Right lobe of liver (tissue), 6 donors: ENCODE measurements at regions not wholly inside any gene's neighbourhood (a gene's known extent, or its start where the extent isn't known, plus 50 kb on each side); places are given as distances from the start of the nearest gene placed in this dataset.
"Not testable (repeated sequence)": the region's sequence is repeated elsewhere in the genome, so short reads cannot be mapped to it uniquely, and the experiment has no call there.

ENCODE experiments used
- ATAC-seq, 4 donors: fragments of 200-7000 bp; cut with Tn5 transposase; one replicate each; pipeline ENCODE4 v1.9.1; 2020; ENCODE audit warnings: mild to moderate bottlenecking in 4 of 4, moderate library complexity in 4 of 4
- DNase-seq, 3 donors: peaks; one replicate each; pipeline ENCODE4 v3.0.0-alpha.2; 2020
- H3K27ac ChIP-seq, 3 donors: fragments of 200-600 bp; one replicate each; pipeline ENCODE4 v1.8.0; 2022
- H3K27me3 ChIP-seq, 2 donors: fragments of 200-600 bp; one replicate each; pipeline ENCODE4 v1.8.0; 2022
- H3K36me3 ChIP-seq, 4 donors: fragments of 200-600 bp; sonication (generic) in 1 of 4; one replicate each; pipeline versions ENCODE4 v1.5.1 to v1.8.0; 2017 to 2022; ENCODE audit warnings: control low read depth in 1 of 4
- H3K4me1 ChIP-seq, 4 donors: fragments of 200-600 bp; sonication (generic) in 1 of 4; one replicate each; pipeline versions ENCODE4 v1.5.1 to v1.8.0; 2017 to 2022; ENCODE audit warnings: control low read depth in 1 of 4
- H3K4me3 ChIP-seq, 3 donors: fragments of 200-600 bp; one replicate each; pipeline ENCODE4 v1.8.0; 2022
- H3K9me3 ChIP-seq, 4 donors: fragments of 200-600 bp; sonication (generic) in 1 of 4; one replicate each; pipeline versions ENCODE4 v1.5.1 to v1.8.0; 2017 to 2022; ENCODE audit warnings: control low read depth in 1 of 4
- CTCF ChIP-seq, 4 donors: fragments of 200-600 bp in 3 of 4; fragments of 450-650 bp in 1 of 4; IDR thresholded peaks; one replicate each; pipeline versions ENCODE4 v1.5.1 to v1.8.0; 2016 to 2022; ENCODE audit warnings: antibody characterized with exemption in 4 of 4, mild to moderate bottlenecking in 2 of 4
- POLR2A ChIP-seq: fragments of 450-650 bp; IDR thresholded peaks from one replicate; pipeline ENCODE4 v1.6.1; 2017; ENCODE audit warnings: antibody characterized with exemption, mild to moderate bottlenecking
- WGBS: methylation state at CpG from one replicate; pipeline ENCODE4 v1.1.6; 2018; ENCODE audit warnings: low coverage, low lambda C conversion rate; ENCODE audit not compliant: insufficient coverage; ENCODE audit errors: missing lambda C conversion rate; 5-methylcytosine and 5-hydroxymethylcytosine counted together
- intact Hi-C, 2 donors: fragments of 100-400 bp; cut with DNase I; formaldehyde crosslinking; loops; one replicate each; pipeline versions ENCODE4 v1.11.2 to v1.14.1; 2022
- donor health status: DM: no; HTN: yes; CAD: no.
- donor health status: DM: no; HTN: no; CAD: no.
- donor health status: DM: no; HTN: no; CAD: no.
- donor health status: DM: no; HTN: yes; CAD: no.
- donor health status: DM: no; HTN: yes; CAD: no.

GRCh38 chr12:131209082-131210070 is 255.7 kb downstream of the ADGRD1 start:
- H3K4me1 ChIP-seq = no peaks in the 10 kb centered on the region
- H3K4me3 ChIP-seq = no peak overlapping the region
- H3K36me3 ChIP-seq = no peaks in the 10 kb centered on the region
- ATAC-seq (no peak), DNase-seq (no peak)
- no peaks in the 10 kb centered on the region for H3K27me3 ChIP-seq
- 82% methylated on average over 8 of the region's 21 CpGs for WGBS
- H3K27ac ChIP-seq = no peak overlapping the region
- intact Hi-C loops = no loop called here
- H3K9me3 ChIP-seq = no peaks in the 10 kb centered on the region
- no peak for TF ChIP-seq POLR2A
- no peak for TF ChIP-seq CTCF (IDR thresholded peaks at IDR 0.05)

GRCh38 chr12:131210506-131211339 is 257.0 kb downstream of the ADGRD1 start:
- no peak for DNase-seq
- intact Hi-C loops = no loop called here
- no peak for ATAC-seq

GRCh38 chr12:131211340-131211938 is 257.7 kb downstream of the ADGRD1 start:
- H3K27me3 ChIP-seq = no peaks in the 10 kb centered on the region
- DNase-seq = no peak
- H3K4me3 ChIP-seq = no peak overlapping the region
- WGBS = 63% methylated on average over 3 of the region's 9 CpGs
- no peaks in the 10 kb centered on the region for H3K9me3 ChIP-seq
- no peak for ATAC-seq
- TF ChIP-seq CTCF (IDR thresholded peaks at IDR 0.05) (no peak), POLR2A (no peak)
- H3K4me1 ChIP-seq = no peaks in the 10 kb centered on the region
- intact Hi-C loops = no loop called here
- H3K36me3 ChIP-seq = no peaks in the 10 kb centered on the region
- H3K27ac ChIP-seq = no peak overlapping the region

More at GRCh38 chr12:131210506-131211339, 257.0 kb downstream of the ADGRD1 start:
- no peak overlapping the region for H3K4me3 ChIP-seq
- TF ChIP-seq CTCF (IDR thresholded peaks at IDR 0.05) (no peak), POLR2A (no peak)
- H3K36me3 ChIP-seq = no peaks in the 10 kb centered on the region
- H3K9me3 ChIP-seq = no peaks in the 10 kb centered on the region
- WGBS = 20% methylated on average over 2 of the region's 13 CpGs
- no peaks in the 10 kb centered on the region for H3K27me3 ChIP-seq
- no peaks in the 10 kb centered on the region for H3K4me1 ChIP-seq
- H3K27ac ChIP-seq = no peak overlapping the region

GRCh38 chr12:131213896-131214442 is 260.3 kb downstream of the ADGRD1 start:
- intact Hi-C loops = no loop called here
- Histone ChIP-seq H3K9me3 (no peaks in the 10 kb centered on the region), H3K4me1 (no peaks in the 10 kb centered on the region), H3K36me3 (no peaks in the 10 kb centered on the region), H3K27ac (no peak overlapping the region), H3K4me3 (no peak overlapping the region), H3K27me3 (no peaks in the 10 kb centered on the region)
- DNase-seq = no peak
- ATAC-seq = no peak
- WGBS = 76% methylated on average over 4 of the region's 14 CpGs
- TF ChIP-seq CTCF (IDR thresholded peaks at IDR 0.05) (no peak), POLR2A (no peak)

- ATAC-seq, H3K9me3 ChIP-seq, H3K27me3 ChIP-seq, H3K27ac ChIP-seq, H3K4me3 ChIP-seq, DNase-seq, intact Hi-C loops, H3K4me1 ChIP-seq, H3K36me3 ChIP-seq: not testable (repeated sequence)
- 50% methylated on average over 2 of the region's 12 CpGs for WGBS
Measured at GRCh38 chr12:131214936-131215335, 261.2 kb downstream of the ADGRD1 start.

GRCh38 chr12:131216587-131216986 is 262.9 kb downstream of the ADGRD1 start:
- H3K27me3 ChIP-seq, intact Hi-C loops, H3K4me3 ChIP-seq, H3K9me3 ChIP-seq, H3K27ac ChIP-seq, H3K4me1 ChIP-seq, H3K36me3 ChIP-seq, DNase-seq: not testable (repeated sequence)
- WGBS = 19% methylated on average over 9 of the region's 14 CpGs
- peak in 2 of 4 donors; percentile 36 to 74 for ATAC-seq
